ENCODE measurements at regions not wholly inside any gene's neighbourhood (a gene's known extent, or its start where the extent isn't known, plus 50 kb on each side); places are given as distances from the start of the nearest gene placed in this dataset.
"Not testable (repeated sequence)": the region's sequence is repeated elsewhere in the genome, so short reads cannot be mapped to it uniquely, and the experiment has no call there.

- DNase-seq (ENCODE audit: low spot score) = peak; percentile 73
Observed at GRCh38 chr15:87477737-87478686, 778.5 kb downstream of the NTRK3 start.

GRCh38 chr15:87477026-87477425 is 779.5 kb downstream of the NTRK3 start:
- no peak for DNase-seq (ENCODE audit: low spot score)

- DNase-seq (ENCODE audit: low spot score) = no peak
Observed at GRCh38 chr15:87470923-87471322, 785.6 kb downstream of the NTRK3 start.

- DNase-seq (ENCODE audit: low spot score) = not testable (repeated sequence)
Observed at GRCh38 chr15:87463956-87464355, 792.6 kb downstream of the NTRK3 start.

- peak; percentile 7 for DNase-seq (ENCODE audit: low spot score)
Observed at GRCh38 chr15:87461631-87462030, 794.9 kb downstream of the NTRK3 start.

GRCh38 chr15:87454860-87455259 is 801.7 kb downstream of the NTRK3 start:
- no peak for DNase-seq (ENCODE audit: low spot score)

GRCh38 chr15:87450314-87450713 is 806.2 kb downstream of the NTRK3 start:
- no peak for DNase-seq (ENCODE audit: low spot score)

GRCh38 chr15:87439090-87439489 is 817.4 kb downstream of the NTRK3 start:
- no peak for DNase-seq (ENCODE audit: low spot score)

- no peak for DNase-seq (ENCODE audit: low spot score)
Observed at GRCh38 chr15:87433871-87434270, 822.7 kb downstream of the NTRK3 start.

- DNase-seq (ENCODE audit: low spot score) = no peak
Observed at GRCh38 chr15:87429754-87430153, 826.8 kb downstream of the NTRK3 start.

GRCh38 chr15:87420017-87420416 is 836.5 kb downstream of the NTRK3 start:
- no peak for DNase-seq (ENCODE audit: low spot score)

GRCh38 chr15:87419344-87419743 is 837.2 kb downstream of the NTRK3 start:
- no peak for DNase-seq (ENCODE audit: low spot score)

GRCh38 chr15:87416591-87417257 is 839.8 kb downstream of the NTRK3 start:
- no peak for DNase-seq (ENCODE audit: low spot score)

GRCh38 chr15:87408902-87409301 is 847.6 kb downstream of the NTRK3 start:
- DNase-seq (ENCODE audit: low spot score) = no peak

GRCh38 chr15:87403973-87404372 is 852.6 kb downstream of the NTRK3 start:
- DNase-seq (ENCODE audit: low spot score) = no peak

- DNase-seq (ENCODE audit: low spot score) = no peak
Observed at GRCh38 chr15:87401973-87402372, 854.6 kb downstream of the NTRK3 start.

GRCh38 chr15:87394676-87395075 is 861.9 kb downstream of the NTRK3 start:
- DNase-seq (ENCODE audit: low spot score) = no peak

- DNase-seq (ENCODE audit: low spot score) = no peak
Observed at GRCh38 chr15:87387766-87388165, 868.8 kb downstream of the NTRK3 start.

- DNase-seq (ENCODE audit: low spot score) = no peak
Observed at GRCh38 chr15:87374339-87374738, 882.2 kb downstream of the NTRK3 start.

GRCh38 chr15:87369269-87369668 is 887.3 kb downstream of the NTRK3 start:
- no peak for DNase-seq (ENCODE audit: low spot score)

- no peak for DNase-seq (ENCODE audit: low spot score)
Observed at GRCh38 chr15:87368511-87368910, 888.0 kb downstream of the NTRK3 start.

GRCh38 chr15:87365186-87365585 is 891.4 kb downstream of the NTRK3 start:
- DNase-seq (ENCODE audit: low spot score) = no peak

- no peak for DNase-seq (ENCODE audit: low spot score)
Observed at GRCh38 chr15:87362531-87362930, 894.0 kb downstream of the NTRK3 start.
